HCT116 (cell line): ENCODE measurements at regions not wholly inside any gene's neighbourhood (a gene's known extent, or its start where the extent isn't known, plus 50 kb on each side); places are given as distances from the start of the nearest gene placed in this dataset.

Source experiments
- ATAC-seq: fragments of 200-7000 bp; cut with Tn5 transposase; 2 replicates; pipeline ENCODE4 v1.9.1; 2020; ENCODE audit warnings: mild to moderate bottlenecking, moderate library complexity
- BruUV-seq: library from RNA; stranded (reverse); fragments of 400-500 nt; replicated peaks from 2 replicates; lab custom pipeline; 2021; lab: Mats Ljungman, UMichigan
- CTCF ChIA-PET: fragments of 300-600 bp; sonication (Branson Sonifier 250); formaldehyde crosslinking; loops from one replicate; lab custom pipeline; 2021; ENCODE audit warnings: antibody characterized with exemption; lab: Charles Lee
- POLR2A ChIA-PET: fragments of 300-600, 350-600 bp; sonication (Branson Sonifier 250); formaldehyde crosslinking; loops from one replicate; lab custom pipeline; 2021; ENCODE audit warnings: antibody characterized with exemption; lab: Charles Lee
- RAD21 ChIA-PET, 2 experiments: fragments of 300-600 bp; sonication (Branson Sonifier 250); formaldehyde crosslinking; loops; one replicate each; lab custom pipeline; 2023; ENCODE audit warnings: low total read pairs in 2 of 2; ENCODE audit not compliant: uncharacterized antibody in 2 of 2, unreplicated experiment in 2 of 2, low non-redundant PET in 1 of 2; lab: Charles Lee
- DNase-seq: peaks from one replicate; pipeline ENCODE4 v3.0.0-alpha.2; 2010; ENCODE audit warnings: low read depth, low spot score
- H2AFZ ChIP-seq: fragments of 200-600 bp; shearing (Covaris generic), sonication (generic); 2 replicates; pipeline ENCODE4 v1.6.1; 2017; ENCODE audit warnings: low read depth, mixed run types, mixed read lengths, antibody characterized with exemption, low read length; ENCODE audit not compliant: poor library complexity, severe bottlenecking
- H3K27ac ChIP-seq: 2 replicates; pipeline ENCODE4 v1.5.1; 2012; ENCODE audit warnings: low read depth, low read length
- H3K27me3 ChIP-seq: fragments of 200-600 bp; sonication (generic); 2 replicates; pipeline ENCODE4 v1.6.1; 2016; ENCODE audit warnings: mixed run types, low read length, mixed read lengths; ENCODE audit not compliant: insufficient read depth
- H3K36me3 ChIP-seq, 2 experiments: fragments of 200-500 bp in 1 of 2; fragments of 200-600 bp in 1 of 2; sonication (Bioruptor generic) in 1 of 2; sonication (generic) in 1 of 2; 2 replicates each; pipeline versions ENCODE4 v1.5.1 to v1.6.1; 2014 to 2016; ENCODE audit warnings: low read length in 2 of 2, inconsistent platforms in 1 of 2, mixed read lengths in 1 of 2, mixed run types in 1 of 2; ENCODE audit not compliant: insufficient read depth in 2 of 2, control insufficient read depth in 1 of 2
- H3K4me1 ChIP-seq, 2 experiments: fragments of 200-600 bp in 1 of 2; sonication (generic) in 1 of 2; 2 replicates each; pipeline versions ENCODE4 v1.5.1 to v1.6.1; 2012 to 2017; ENCODE audit warnings: low read length in 2 of 2, inconsistent platforms in 1 of 2, mild to moderate bottlenecking in 1 of 2, mixed read lengths in 1 of 2, mixed run types in 1 of 2, moderate library complexity in 1 of 2; ENCODE audit not compliant: insufficient read depth in 2 of 2, control insufficient read depth in 1 of 2
- H3K4me2 ChIP-seq: fragments of 200-600 bp; sonication (generic); 2 replicates; pipeline ENCODE4 v1.6.1; 2017; ENCODE audit warnings: mixed run types, low read length, mixed read lengths
- H3K4me3 ChIP-seq, 2 experiments: fragments of 200-600 bp in 1 of 2; sonication (generic) in 1 of 2; replicated peaks in 1 of 2; 2 replicates each; pipeline ENCODE4 v1.5.1; 2011 to 2016; ENCODE audit warnings: low read length in 2 of 2, control low read depth in 1 of 2, low read depth in 1 of 2, mild to moderate bottlenecking in 1 of 2, mixed read lengths in 1 of 2, mixed run types in 1 of 2
- H3K79me2 ChIP-seq: fragments of 200-600 bp; sonication (generic); 2 replicates; pipeline ENCODE4 v1.6.1; 2017; ENCODE audit warnings: mild to moderate bottlenecking, mixed run types, low read length, moderate library complexity, mixed read lengths; ENCODE audit not compliant: insufficient read depth
- H3K9ac ChIP-seq: fragments of 200-600 bp; sonication (generic); 2 replicates; pipeline ENCODE4 v1.6.1; 2016; ENCODE audit warnings: low read length, mixed read lengths
- H3K9me2 ChIP-seq: fragments of 200-600 bp; sonication (generic), shearing (Covaris generic); 2 replicates; pipeline ENCODE4 v1.6.1; 2017; ENCODE audit warnings: mixed run types, mild to moderate bottlenecking, moderate library complexity; ENCODE audit not compliant: insufficient read depth
- H3K9me3 ChIP-seq, 2 experiments: fragments of 200-500 bp in 1 of 2; fragments of 200-600 bp in 1 of 2; sonication (Bioruptor generic) in 1 of 2; sonication (generic) in 1 of 2; 2 replicates each; pipeline ENCODE4 v1.6.1; 2014 to 2017; ENCODE audit warnings: low read length in 2 of 2, mixed read lengths in 2 of 2, inconsistent platforms in 1 of 2, low read depth in 1 of 2, mild to moderate bottlenecking in 1 of 2, mixed run types in 1 of 2, moderate library complexity in 1 of 2; ENCODE audit not compliant: control insufficient read depth in 1 of 2, insufficient read depth in 1 of 2
- H4K20me1 ChIP-seq: fragments of 200-600 bp; sonication (generic), shearing (Covaris generic); 2 replicates; pipeline ENCODE4 v1.6.1; 2017; ENCODE audit warnings: mixed run types, mild to moderate bottlenecking, moderate library complexity; ENCODE audit not compliant: insufficient read depth
- CBX3 ChIP-seq: IDR thresholded peaks from 2 replicates; pipeline ENCODE4 v1.6.1; 2012; ENCODE audit warnings: low read depth
- CEBPB ChIP-seq: IDR thresholded peaks from 2 replicates; pipeline ENCODE4 v1.6.1; 2012; ENCODE audit warnings: low read depth
- CTCF ChIP-seq, 3 experiments: fragments of 200-600 bp in 1 of 3; sonication (generic) in 1 of 3; IDR thresholded peaks in 2 of 3; conservative IDR thresholded peaks in 1 of 3; 2 replicates each; pipeline ENCODE4 v1.5.1; 2012 to 2017; ENCODE audit warnings: low read depth in 2 of 3, low read length in 2 of 3, antibody characterized with exemption in 1 of 3, borderline replicate concordance in 1 of 3, control low read depth in 1 of 3, mild to moderate bottlenecking in 1 of 3, mixed read lengths in 1 of 3, mixed run types in 1 of 3, moderate library complexity in 1 of 3; ENCODE audit not compliant: insufficient read depth in 1 of 3
- EZH2 ChIP-seq: fragments of 200-600 bp; sonication (generic); IDR thresholded peaks from 2 replicates; pipeline ENCODE4 v1.6.1; 2017; ENCODE audit warnings: antibody characterized with exemption, mixed run types
- EZH2phosphoT487 ChIP-seq: fragments of 200-600 bp; IDR thresholded peaks from 2 replicates; pipeline ENCODE4 v1.6.1; 2018; ENCODE audit warnings: antibody characterized with exemption, borderline replicate concordance
- FOSL1 ChIP-seq: IDR thresholded peaks from 2 replicates; pipeline ENCODE4 v1.6.1; 2012; ENCODE audit warnings: low read depth
- POLR2A ChIP-seq: IDR thresholded peaks from 2 replicates; pipeline ENCODE4 v1.7.0; 2011; ENCODE audit warnings: borderline replicate concordance; ENCODE audit not compliant: insufficient read depth, insufficient read length; ENCODE audit errors: extremely low read depth
- RAD21 ChIP-seq: IDR thresholded peaks from 2 replicates; pipeline ENCODE4 v1.6.1; 2012; ENCODE audit warnings: low read depth, mild to moderate bottlenecking
- YY1 ChIP-seq: IDR thresholded peaks from 2 replicates; pipeline ENCODE4 v1.6.1; 2011; ENCODE audit warnings: low read length, low read depth, moderate library complexity, mild to moderate bottlenecking; ENCODE audit not compliant: insufficient replicate concordance; ENCODE audit errors: extremely low read depth
- ZBTB33 ChIP-seq: IDR thresholded peaks from 2 replicates; pipeline ENCODE4 v1.6.1; 2011; ENCODE audit warnings: mild to moderate bottlenecking, low read length, moderate library complexity; ENCODE audit not compliant: insufficient replicate concordance; ENCODE audit errors: extremely low read depth
- ZNF274 ChIP-seq: fragments of 200-500 bp; sonication (Bioruptor generic); IDR thresholded peaks from 2 replicates; pipeline ENCODE4 v1.6.1; 2014; ENCODE audit warnings: mild to moderate bottlenecking, low read depth, low read length, inconsistent platforms
- intact Hi-C: fragments of 100-400 bp; cut with micrococcal nuclease; formaldehyde crosslinking; loops from 2 replicates; pipeline ENCODE4 v1.10.0; 2022

GRCh38 chr15:39030291-39031070 is 465.9 kb upstream of the RASGRP1 start:
- intact Hi-C loops = no loop called here
- Histone ChIP-seq H3K4me1 (no peaks in the 10 kb centered on the region), H3K79me2 (no peaks in the 10 kb centered on the region), H4K20me1 (no peaks in the 10 kb centered on the region), H3K9me3 (no peaks in the 10 kb centered on the region), H3K27me3 (peaks cover 7% of the 10 kb centered on the region; the same call in 1 of the 2 replicates), H3K27ac (no peak overlapping the region), H3K4me3 (no peak overlapping the region), H2AFZ (no peak overlapping the region), H3K9ac (no peak overlapping the region), H3K36me3 (no peaks in the 10 kb centered on the region), H3K9me2 (no peaks in the 10 kb centered on the region), H3K4me2 (no peak overlapping the region)
- DNase-seq = no peak
- ChIA-PET POLR2A (no interaction called here), RAD21 (no interaction called here)
- ATAC-seq = no peak
- BruUV-seq = no TSS peak
- no peak for TF ChIP-seq YY1
- TF ChIP-seq ZNF274 = no peak
- TF ChIP-seq CEBPB = no peak
- no peak for TF ChIP-seq CBX3
- no peak for TF ChIP-seq EZH2
- no peak for TF ChIP-seq CTCF (IDR thresholded peaks at IDR 0.05 in 2 of 3, conservative IDR thresholded peaks at IDR 0.05 in 1 of 3; ENCODE audit: borderline replicate concordance in 1 of 3, insufficient read depth in 1 of 3, low read depth in 2 of 3, low read length in 2 of 3)
- no peak for TF ChIP-seq FOSL1
- no peak for TF ChIP-seq POLR2A
- TF ChIP-seq RAD21 = no peak
- no peak for TF ChIP-seq ZBTB33
- no peak for TF ChIP-seq EZH2phosphoT487
- TF ChIP-seq, all 23 proteins: peak for 0
- CTCF ChIA-PET = no interaction called here
